WTC11 (cell line): ENCODE measurements at regions not wholly inside any gene's neighbourhood (a gene's known extent, or its start where the extent isn't known, plus 50 kb on each side); places are given as distances from the start of the nearest gene placed in this dataset.

ENCODE experiments used
- ATAC-seq: fragments of 200-7000 bp; cut with Tn5 transposase; 2 replicates; pipeline ENCODE4 v1.10.0; 2021; ENCODE audit warnings: mild to moderate bottlenecking, moderate library complexity
- CTCF ChIA-PET: fragments of 300-600 bp; sonication (Branson Sonifier 250); formaldehyde crosslinking; loops from one replicate; lab custom pipeline; 2021; ENCODE audit warnings: antibody characterized with exemption; lab: Charles Lee
- POLR2A ChIA-PET: fragments of 350-600 bp; sonication (Branson Sonifier 250); formaldehyde crosslinking; loops from one replicate; lab custom pipeline; 2021; ENCODE audit warnings: antibody characterized with exemption; lab: Charles Lee
- DNase-seq: peaks from one replicate; pipeline ENCODE4 v3.0.0; 2021; ENCODE audit warnings: low spot score
- H3K27ac Mint-ChIP-seq: 2 replicates; pipeline ENCODE4 v1.8.0; 2021; ENCODE audit warnings: mixed read lengths
- H3K27me3 Mint-ChIP-seq: 2 replicates; pipeline ENCODE4 v1.8.0; 2021; ENCODE audit warnings: low read depth, mild to moderate bottlenecking, moderate library complexity, mixed read lengths
- H3K36me3 Mint-ChIP-seq: 2 replicates; pipeline ENCODE4 v1.8.0; 2021; ENCODE audit warnings: mixed read lengths
- H3K4me1 Mint-ChIP-seq: 2 replicates; pipeline ENCODE4 v1.8.0; 2022; ENCODE audit warnings: mixed read lengths
- H3K4me3 Mint-ChIP-seq: 2 replicates; pipeline ENCODE4 v1.8.0; 2021; ENCODE audit warnings: mild to moderate bottlenecking, moderate library complexity, mixed read lengths
- H3K9me3 Mint-ChIP-seq: 2 replicates; pipeline ENCODE4 v1.8.0; 2021; ENCODE audit warnings: mixed read lengths
- ARID4B ChIP-seq: sonication (generic); formaldehyde crosslinking; IDR thresholded peaks from 2 replicates; pipeline ENCODE4 v1.8.0; 2023; ENCODE audit warnings: missing genetic modification reagents, mild to moderate bottlenecking, borderline replicate concordance
- CDX4 ChIP-seq: fragments of 250-450 bp; sonication (Bioruptor Pico); IDR thresholded peaks from 2 replicates; pipeline ENCODE4 v1.9.0; 2021; ENCODE audit warnings: moderate library complexity, mild to moderate bottlenecking, inconsistent platforms, borderline replicate concordance
- FOXJ3 ChIP-seq: sonication (generic); formaldehyde crosslinking; IDR thresholded peaks from 2 replicates; pipeline ENCODE4 v1.9.0; 2021; ENCODE audit warnings: missing genetic modification reagents, mild to moderate bottlenecking, borderline replicate concordance
- FOXP1 ChIP-seq: sonication (generic); formaldehyde crosslinking; IDR thresholded peaks from 2 replicates; pipeline ENCODE4 v1.8.0; 2022; ENCODE audit warnings: missing genetic modification reagents, mild to moderate bottlenecking, moderate library complexity, borderline replicate concordance
- HMGA2 ChIP-seq: fragments of 250-450 bp; sonication (Bioruptor Pico); IDR thresholded peaks from 2 replicates; pipeline ENCODE4 v1.4.0; 2021; ENCODE audit warnings: mild to moderate bottlenecking, moderate library complexity
- HMGXB4 ChIP-seq: sonication (generic); formaldehyde crosslinking; IDR thresholded peaks from 2 replicates; pipeline ENCODE4 v1.8.1; 2023; ENCODE audit warnings: mild to moderate bottlenecking, moderate library complexity, missing genetic modification reagents
- IRF1 ChIP-seq: sonication (generic); formaldehyde crosslinking; IDR thresholded peaks from 2 replicates; pipeline ENCODE4 v1.8.0; 2023; ENCODE audit warnings: missing genetic modification reagents
- IRF2 ChIP-seq: sonication (generic); formaldehyde crosslinking; IDR thresholded peaks from 2 replicates; pipeline ENCODE4 v1.8.0; 2022; ENCODE audit warnings: low read depth, missing genetic modification reagents, borderline replicate concordance
- MXD4 ChIP-seq: fragments of 250-450 bp; sonication (Bioruptor Pico); IDR thresholded peaks from 2 replicates; pipeline ENCODE4 v1.8.0; 2021; ENCODE audit warnings: mild to moderate bottlenecking, moderate library complexity, borderline replicate concordance
- NFE2L1 ChIP-seq: sonication (generic); formaldehyde crosslinking; IDR thresholded peaks from 2 replicates; pipeline ENCODE4 v1.8.1; 2023; ENCODE audit warnings: missing genetic modification reagents
- NR3C1 ChIP-seq: sonication (generic); formaldehyde crosslinking; conservative IDR thresholded peaks from 2 replicates; pipeline ENCODE4 v1.8.1; 2023; ENCODE audit warnings: low read depth, mild to moderate bottlenecking, missing genetic modification reagents
- PRRX2 ChIP-seq: fragments of 250-450 bp; sonication (Bioruptor Pico); IDR thresholded peaks from 2 replicates; pipeline ENCODE4 v1.8.0; 2021; ENCODE audit warnings: mild to moderate bottlenecking
- RORB ChIP-seq: fragments of 250-450 bp; sonication (Bioruptor Pico); IDR thresholded peaks from 2 replicates; pipeline ENCODE4 v1.9.0; 2021; ENCODE audit warnings: mild to moderate bottlenecking
- SMAD3 ChIP-seq: sonication (generic); formaldehyde crosslinking; IDR thresholded peaks from 2 replicates; pipeline ENCODE4 v1.8.0; 2022; ENCODE audit warnings: missing genetic modification reagents, mild to moderate bottlenecking, borderline replicate concordance
- TEAD4 ChIP-seq: sonication (generic); formaldehyde crosslinking; IDR thresholded peaks from 2 replicates; pipeline ENCODE4 v1.8.0; 2022; ENCODE audit warnings: mild to moderate bottlenecking, missing genetic modification reagents
- TP53 ChIP-seq: sonication (generic); formaldehyde crosslinking; IDR thresholded peaks from 2 replicates; pipeline ENCODE4 v1.8.1; 2023; ENCODE audit warnings: mild to moderate bottlenecking, missing genetic modification reagents
- ZMAT4 ChIP-seq: fragments of 250-450 bp; sonication (Bioruptor Pico); IDR thresholded peaks from 2 replicates; pipeline ENCODE4 v1.9.0; 2021; ENCODE audit warnings: mild to moderate bottlenecking
- ZNF263 ChIP-seq: sonication (generic); formaldehyde crosslinking; IDR thresholded peaks from 2 replicates; pipeline ENCODE4 v1.8.1; 2022; ENCODE audit warnings: low read depth, mild to moderate bottlenecking, moderate library complexity, missing genetic modification reagents
- ZNF396 ChIP-seq: fragments of 250-450 bp; sonication (Bioruptor Pico); IDR thresholded peaks from 2 replicates; pipeline ENCODE4 v1.8.0; 2021; ENCODE audit warnings: mild to moderate bottlenecking, moderate library complexity, borderline replicate concordance
- ZNF423 ChIP-seq: fragments of 250-450 bp; sonication (Bioruptor Pico); IDR thresholded peaks from 2 replicates; pipeline ENCODE4 v2.1.2; 2022; ENCODE audit warnings: mild to moderate bottlenecking, moderate library complexity
- ZNF425 ChIP-seq: fragments of 250-450 bp; sonication (Bioruptor Pico); conservative IDR thresholded peaks from 2 replicates; pipeline ENCODE4 v1.9.0; 2021; ENCODE audit warnings: mild to moderate bottlenecking
- ZNF512 ChIP-seq: sonication (generic); formaldehyde crosslinking; IDR thresholded peaks from 2 replicates; pipeline ENCODE4 v1.8.1; 2022; ENCODE audit warnings: missing genetic modification reagents, borderline replicate concordance

GRCh38 chr18:77967071-77967470, 717.4 kb downstream of the GALR1 start:
- Mint-ChIP-seq H3K9me3 (peaks cover 60% of the 10 kb centered on the region), H3K27ac (no peak overlapping the region), H3K4me3 (no peak overlapping the region), H3K36me3 (peaks cover 24% of the 10 kb centered on the region), H3K4me1 (peaks cover 10% of the 10 kb centered on the region), H3K27me3 (no peaks in the 10 kb centered on the region)
- CTCF ChIA-PET = no interaction called here
- ATAC-seq (no peak), DNase-seq (no peak)
- TF ChIP-seq ZMAT4 (CRISPR knock-in tag) (no peak), FOXJ3 (CRISPR knock-in tag) (no peak), ZNF425 (no peak), ZNF423 (CRISPR knock-in tag) (no peak), ZNF396 (CRISPR knock-in tag) (no peak), IRF1 (no peak)
- POLR2A ChIA-PET = no interaction called here

- CTCF ChIA-PET = no interaction called here
- no peak for DNase-seq
Observed at GRCh38 chr18:77967791-77968190, 718.1 kb downstream of the GALR1 start.

GRCh38 chr18:77969972-77970371, 720.3 kb downstream of the GALR1 start:
- H3K4me1 Mint-ChIP-seq = peaks cover 10% of the 10 kb centered on the region
- POLR2A ChIA-PET = no interaction called here
- H3K27ac Mint-ChIP-seq = no peak overlapping the region
- H3K4me3 Mint-ChIP-seq = no peak overlapping the region
- H3K36me3 Mint-ChIP-seq = peaks cover 26% of the 10 kb centered on the region
- H3K27me3 Mint-ChIP-seq = no peaks in the 10 kb centered on the region
- no peak for DNase-seq
- CTCF ChIA-PET = no interaction called here
- peaks cover 56% of the 10 kb centered on the region for H3K9me3 Mint-ChIP-seq
- no peak for ATAC-seq
- TF ChIP-seq TP53 = no peak
- no peak for TF ChIP-seq ARID4B (CRISPR knock-in tag)
- no peak for TF ChIP-seq SMAD3 (CRISPR knock-in tag)
- TF ChIP-seq ZNF512 = no peak

More at GRCh38 chr18:77967791-77968190, 718.1 kb downstream of the GALR1 start:
- no peaks in the 10 kb centered on the region for H3K27me3 Mint-ChIP-seq
- POLR2A ChIA-PET = no interaction called here
- no peak for ATAC-seq
- H3K36me3 Mint-ChIP-seq = peaks cover 22% of the 10 kb centered on the region
- TF ChIP-seq ZNF263 (CRISPR knock-in tag) = no peak
- no peak for TF ChIP-seq IRF2 (CRISPR knock-in tag)
- TF ChIP-seq NR3C1 (CRISPR knock-in tag) = no peak
- no peak for TF ChIP-seq RORB
- TF ChIP-seq TEAD4 (CRISPR knock-in tag) = no peak
- TF ChIP-seq HMGXB4 (CRISPR knock-in tag) = no peak
- TF ChIP-seq NFE2L1 (CRISPR knock-in tag) = no peak
- TF ChIP-seq CDX4 = no peak
- no peak for TF ChIP-seq FOXP1 (CRISPR knock-in tag)
- TF ChIP-seq HMGA2 (CRISPR knock-in tag) = no peak
- no peak for TF ChIP-seq PRRX2 (CRISPR knock-in tag)
- TF ChIP-seq MXD4 (CRISPR knock-in tag) = no peak
- TF ChIP-seq, all 79 proteins: peak for 0
- no peak overlapping the region for H3K4me3 Mint-ChIP-seq
- no peak overlapping the region for H3K27ac Mint-ChIP-seq
- peaks cover 10% of the 10 kb centered on the region for H3K4me1 Mint-ChIP-seq
- H3K9me3 Mint-ChIP-seq = peaks cover 59% of the 10 kb centered on the region
